KBM-7 (cell line): ENCODE measurements at regions not wholly inside any gene's neighbourhood (a gene's known extent, or its start where the extent isn't known, plus 50 kb on each side); places are given as distances from the start of the nearest gene placed in this dataset.
A peak's percentile ranks its signal among the peaks of the same experiment; 100 is the strongest.

Source experiments
- DNase-seq: peaks from one replicate; pipeline ENCODE4 v3.0.0-alpha.2; 2015
- in situ Hi-C: fragments of 300-500 bp; cut with MboI; formaldehyde crosslinking; loops from 2 replicates; pipeline ENCODE4 v1.14.3; 2020; ENCODE audit warnings: low sequenced_read_pairs, low pct_unique_long_range_greater_than_20kb, mixed read lengths

- in situ Hi-C loops, result no loop called here
- DNase-seq, result no peak
Measured at GRCh38 chr2:105577762-105578161, 166.9 kb upstream of the NCK2 start.

GRCh38 chr2:105576440-105577241, 168.1 kb upstream of the NCK2 start:
- in situ Hi-C loops, result no loop called here
- peak; percentile 49 for DNase-seq

- in situ Hi-C loops, result no loop called here
- no peak for DNase-seq
Measured at GRCh38 chr2:105576050-105576439, 168.7 kb upstream of the NCK2 start.

- in situ Hi-C loops, result no loop called here
Measured at GRCh38 chr2:105575499-105576025, 169.2 kb upstream of the NCK2 start.

GRCh38 chr2:105574796-105575344, 169.8 kb upstream of the NCK2 start:
- in situ Hi-C loops, result no loop called here
- no peak for DNase-seq

More at GRCh38 chr2:105575499-105576025, 169.2 kb upstream of the NCK2 start:
- DNase-seq, result no peak

GRCh38 chr2:105573910-105574655, 170.6 kb upstream of the NCK2 start:
- in situ Hi-C loops, result no loop called here
- DNase-seq, result no peak

GRCh38 chr2:105573490-105573889, 171.2 kb upstream of the NCK2 start:
- DNase-seq, result no peak
- in situ Hi-C loops, result no loop called here

- peak; percentile 15 for DNase-seq
- in situ Hi-C loops, result no loop called here
Measured at GRCh38 chr2:105571445-105571987, 172.7 kb upstream of the FHL2 start.

- DNase-seq, result no peak
- in situ Hi-C loops, result no loop called here
Measured at GRCh38 chr2:105570757-105571156, 171.9 kb upstream of the FHL2 start.

- in situ Hi-C loops, result no loop called here
- DNase-seq, result no peak
Measured at GRCh38 chr2:105570326-105570725, 171.5 kb upstream of the FHL2 start.

- in situ Hi-C loops, result no loop called here
- no peak for DNase-seq
Measured at GRCh38 chr2:105569606-105570005, 170.8 kb upstream of the FHL2 start.

- in situ Hi-C loops, result no loop called here
- DNase-seq, result no peak
Measured at GRCh38 chr2:105567996-105568494, 169.2 kb upstream of the FHL2 start.

GRCh38 chr2:105563000-105563719, 164.3 kb upstream of the FHL2 start:
- in situ Hi-C loops, result no loop called here

GRCh38 chr2:105561401-105561800, 162.6 kb upstream of the FHL2 start:
- DNase-seq, result no peak
- in situ Hi-C loops, result no loop called here

More at GRCh38 chr2:105563000-105563719, 164.3 kb upstream of the FHL2 start:
- no peak for DNase-seq

- no peak for DNase-seq
- in situ Hi-C loops, result no loop called here
Measured at GRCh38 chr2:105560157-105560556, 161.3 kb upstream of the FHL2 start.

- in situ Hi-C loops, result no loop called here
Measured at GRCh38 chr2:105557021-105557920, 158.4 kb upstream of the FHL2 start.

GRCh38 chr2:105556366-105556765, 157.5 kb upstream of the FHL2 start:
- no peak for DNase-seq
- in situ Hi-C loops, result no loop called here

More at GRCh38 chr2:105557021-105557920, 158.4 kb upstream of the FHL2 start:
- DNase-seq, result no peak

- DNase-seq, result no peak
- in situ Hi-C loops, result no loop called here
Measured at GRCh38 chr2:105554235-105554634, 155.4 kb upstream of the FHL2 start.
